Tibial artery (tissue), 4 donors: ENCODE measurements at regions not wholly inside any gene's neighbourhood (a gene's known extent, or its start where the extent isn't known, plus 50 kb on each side); places are given as distances from the start of the nearest gene placed in this dataset.

Source experiments
- DNase-seq, 2 donors: peaks; one replicate each; pipeline ENCODE4 v3.0.0-alpha.2; 2019
- H3K27ac ChIP-seq, 2 donors: fragments of 200-600 bp; sonication (generic) in 1 of 2; 1 replicate in 1 of 2; 2 replicates in 1 of 2; pipeline ENCODE4 v1.5.1; 2018 to 2019; ENCODE audit warnings: mild to moderate bottlenecking in 1 of 2
- H3K27me3 ChIP-seq, 2 donors: fragments of 200-600 bp; sonication (generic) in 1 of 2; one replicate each; pipeline versions ENCODE4 v1.5.1 to v1.6.0; 2016 to 2019
- H3K36me3 ChIP-seq, 3 donors: fragments of 200-600 bp; sonication (generic) in 2 of 3; one replicate each; pipeline ENCODE4 v1.5.1; 2016 to 2019; ENCODE audit warnings: mild to moderate bottlenecking in 2 of 3
- H3K4me1 ChIP-seq, 4 donors: fragments of 200-600 bp; sonication (generic) in 2 of 4; 1 replicate in 3 of 4; 2 replicates in 1 of 4; pipeline ENCODE4 v1.5.1; 2016 to 2019
- H3K4me3 ChIP-seq, 2 donors: fragments of 200-600 bp; sonication (generic) in 1 of 2; 1 replicate in 1 of 2; 2 replicates in 1 of 2; pipeline ENCODE4 v1.5.1; 2018 to 2019; ENCODE audit warnings: mild to moderate bottlenecking in 2 of 2
- H3K9me3 ChIP-seq, 3 donors: fragments of 200-600 bp; sonication (generic) in 1 of 3; one replicate each; pipeline ENCODE4 v1.5.1; 2016 to 2019
- intact Hi-C: fragments of 100-400 bp; cut with DNase I; formaldehyde crosslinking; loops from one replicate; pipeline ENCODE4 v1.15.0; 2023; ENCODE audit warnings: low total_unique reads
- TF ChIP-seq, protein P1 (sequence below), 2 experiments: fragments of 200-600 bp in 1 of 2; fragments of 450-650 bp in 1 of 2; IDR thresholded peaks; one replicate each; pipeline ENCODE4 v1.5.1; 2017 to 2019; ENCODE audit warnings: antibody characterized with exemption in 2 of 2, mild to moderate bottlenecking in 1 of 2, moderate library complexity in 1 of 2

DNA sequence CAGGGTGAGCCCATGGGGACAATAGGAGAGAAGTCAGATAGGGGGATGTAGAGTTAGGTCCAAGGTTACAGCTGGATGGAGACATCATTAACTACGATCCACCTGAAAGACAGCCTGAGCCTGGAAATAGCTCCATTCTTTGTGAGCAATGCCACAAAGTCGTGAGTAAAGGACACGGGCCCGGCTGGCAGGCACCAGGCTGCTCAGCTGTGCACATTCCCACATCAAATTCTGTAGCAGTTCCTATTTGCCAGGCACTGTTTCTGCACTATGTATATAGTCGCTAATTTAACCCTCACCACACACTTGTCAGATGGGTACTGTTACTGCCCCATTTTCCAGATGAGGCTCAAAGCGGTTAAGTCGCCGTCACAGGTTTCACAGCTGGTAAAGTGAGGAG lies 338.0 kb upstream of the KAZN start:
- TF ChIP-seq, protein P1, sequence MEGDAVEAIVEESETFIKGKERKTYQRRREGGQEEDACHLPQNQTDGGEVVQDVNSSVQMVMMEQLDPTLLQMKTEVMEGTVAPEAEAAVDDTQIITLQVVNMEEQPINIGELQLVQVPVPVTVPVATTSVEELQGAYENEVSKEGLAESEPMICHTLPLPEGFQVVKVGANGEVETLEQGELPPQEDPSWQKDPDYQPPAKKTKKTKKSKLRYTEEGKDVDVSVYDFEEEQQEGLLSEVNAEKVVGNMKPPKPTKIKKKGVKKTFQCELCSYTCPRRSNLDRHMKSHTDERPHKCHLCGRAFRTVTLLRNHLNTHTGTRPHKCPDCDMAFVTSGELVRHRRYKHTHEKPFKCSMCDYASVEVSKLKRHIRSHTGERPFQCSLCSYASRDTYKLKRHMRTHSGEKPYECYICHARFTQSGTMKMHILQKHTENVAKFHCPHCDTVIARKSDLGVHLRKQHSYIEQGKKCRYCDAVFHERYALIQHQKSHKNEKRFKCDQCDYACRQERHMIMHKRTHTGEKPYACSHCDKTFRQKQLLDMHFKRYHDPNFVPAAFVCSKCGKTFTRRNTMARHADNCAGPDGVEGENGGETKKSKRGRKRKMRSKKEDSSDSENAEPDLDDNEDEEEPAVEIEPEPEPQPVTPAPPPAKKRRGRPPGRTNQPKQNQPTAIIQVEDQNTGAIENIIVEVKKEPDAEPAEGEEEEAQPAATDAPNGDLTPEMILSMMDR (IDR thresholded peaks at IDR 0.05): no peak
- DNase-seq: no peak
- H3K36me3 ChIP-seq: no peaks in the 10 kb centered on the region
- H3K4me1 ChIP-seq: no peaks in the 10 kb centered on the region
- no peak overlapping the region for H3K27ac ChIP-seq
- peaks cover 0 to 52% of the 10 kb centered on the region in 2 donors for H3K27me3 ChIP-seq
- no peaks in the 10 kb centered on the region for H3K9me3 ChIP-seq
- H3K4me3 ChIP-seq: no peak overlapping the region
- intact Hi-C loops: no loop called here

DNA sequence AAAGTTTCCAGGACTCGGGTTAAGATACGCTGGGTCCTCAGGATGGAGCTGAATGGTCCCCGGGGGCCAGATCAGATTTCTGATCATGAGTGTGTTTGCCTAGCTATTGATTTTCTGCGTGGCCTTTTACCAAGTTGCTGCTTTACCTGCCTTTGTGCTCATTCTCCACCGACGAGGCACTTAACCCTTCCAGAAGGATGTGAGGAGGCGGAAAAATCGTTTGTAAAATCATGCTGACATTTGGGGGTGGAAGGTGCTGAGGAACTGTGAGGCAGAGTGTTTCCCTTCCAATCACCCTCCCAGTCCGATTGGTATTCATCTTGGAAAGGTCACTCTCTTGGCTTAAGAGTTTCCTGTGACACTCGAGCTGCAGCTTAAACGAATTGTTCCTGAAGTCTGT lies 337.1 kb upstream of the KAZN start:
- Histone ChIP-seq H3K9me3 (no peaks in the 10 kb centered on the region), H3K4me1 (no peaks in the 10 kb centered on the region), H3K4me3 (no peak overlapping the region), H3K36me3 (no peaks in the 10 kb centered on the region), H3K27ac (no peak overlapping the region), H3K27me3 (peaks cover 0 to 57% of the 10 kb centered on the region in 2 donors)
- intact Hi-C loops: no loop called here
- DNase-seq: no peak
- TF ChIP-seq, protein P1 (IDR thresholded peaks at IDR 0.05): no peak

DNA sequence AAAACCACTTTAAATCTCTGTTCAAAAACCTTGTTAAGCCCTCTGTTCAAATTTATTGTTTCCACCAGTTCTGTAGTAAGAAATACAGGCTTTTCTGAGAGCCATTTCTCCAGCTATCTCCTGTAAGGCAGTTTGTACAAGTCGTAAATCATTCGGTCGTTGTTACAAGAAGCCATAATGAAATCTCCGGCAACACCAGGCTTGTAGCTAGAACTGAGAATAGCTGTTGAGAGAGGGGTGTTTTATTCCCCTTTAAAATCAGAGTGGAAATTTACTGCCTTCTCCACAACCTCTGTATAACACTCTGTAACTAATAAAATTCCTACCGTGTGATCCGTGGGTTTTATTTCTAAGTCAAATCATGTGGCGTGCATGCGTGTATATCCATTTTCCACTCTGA lies 335.8 kb upstream of the KAZN start:
- Histone ChIP-seq H3K27ac (no peak overlapping the region), H3K4me3 (no peak overlapping the region), H3K9me3 (no peaks in the 10 kb centered on the region), H3K27me3 (peaks cover 0 to 57% of the 10 kb centered on the region in 2 donors), H3K4me1 (no peaks in the 10 kb centered on the region), H3K36me3 (no peaks in the 10 kb centered on the region)
- intact Hi-C loops: no loop called here
- TF ChIP-seq, protein P1 (IDR thresholded peaks at IDR 0.05): no peak
- DNase-seq: no peak

DNA sequence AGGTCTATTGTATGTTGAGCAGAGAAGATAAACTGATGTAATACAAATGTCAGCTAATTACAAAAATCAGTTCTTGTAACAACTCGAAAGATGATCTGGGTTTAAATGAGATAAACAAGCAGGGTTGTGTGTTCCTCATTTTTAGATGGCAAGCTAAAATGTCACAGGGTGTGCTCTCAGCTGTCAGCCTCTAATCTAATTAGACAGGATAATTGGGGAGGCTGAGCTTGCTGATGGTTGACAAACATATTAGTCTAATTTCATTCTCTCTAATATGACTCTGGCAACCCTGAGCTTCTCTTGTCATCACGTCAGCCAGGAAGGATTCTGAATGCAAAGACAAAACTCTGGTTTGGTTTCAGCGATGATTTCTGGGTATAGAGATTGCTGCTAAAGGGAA lies 335.3 kb upstream of the KAZN start:
- DNase-seq: no peak
- TF ChIP-seq, protein P1 (IDR thresholded peaks at IDR 0.05): no peak
- Histone ChIP-seq H3K4me3 (no peak overlapping the region), H3K36me3 (no peaks in the 10 kb centered on the region), H3K4me1 (no peaks in the 10 kb centered on the region), H3K27me3 (peaks cover 0 to 57% of the 10 kb centered on the region in 2 donors), H3K27ac (no peak overlapping the region), H3K9me3 (no peaks in the 10 kb centered on the region)
- intact Hi-C loops: no loop called here

DNA sequence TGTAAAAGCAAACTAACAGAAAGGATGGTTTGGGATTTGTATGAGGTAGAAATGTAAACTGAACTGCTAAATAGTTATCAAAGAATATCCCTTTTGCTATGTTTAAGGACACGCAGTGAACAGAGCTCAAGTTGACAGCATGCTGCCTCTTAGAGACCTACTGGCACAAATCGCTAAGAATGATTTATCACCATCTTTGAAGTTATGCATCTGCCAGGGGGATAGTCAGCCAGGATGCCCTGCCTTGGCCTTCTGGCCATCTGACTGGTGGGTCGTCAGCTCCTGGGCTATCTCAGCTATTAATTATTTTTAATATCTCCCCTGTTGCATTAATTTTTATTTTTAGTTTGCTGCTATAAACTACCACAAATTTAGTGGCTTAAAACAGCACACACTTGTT lies 334.8 kb upstream of the KAZN start:
- Histone ChIP-seq H3K27ac (no peak overlapping the region), H3K4me1 (no peaks in the 10 kb centered on the region), H3K36me3 (no peaks in the 10 kb centered on the region), H3K27me3 (peaks cover 0 to 56% of the 10 kb centered on the region in 2 donors), H3K4me3 (no peak overlapping the region), H3K9me3 (no peaks in the 10 kb centered on the region)
- TF ChIP-seq, protein P1 (IDR thresholded peaks at IDR 0.05): no peak
- intact Hi-C loops: no loop called here
- no peak for DNase-seq

DNA sequence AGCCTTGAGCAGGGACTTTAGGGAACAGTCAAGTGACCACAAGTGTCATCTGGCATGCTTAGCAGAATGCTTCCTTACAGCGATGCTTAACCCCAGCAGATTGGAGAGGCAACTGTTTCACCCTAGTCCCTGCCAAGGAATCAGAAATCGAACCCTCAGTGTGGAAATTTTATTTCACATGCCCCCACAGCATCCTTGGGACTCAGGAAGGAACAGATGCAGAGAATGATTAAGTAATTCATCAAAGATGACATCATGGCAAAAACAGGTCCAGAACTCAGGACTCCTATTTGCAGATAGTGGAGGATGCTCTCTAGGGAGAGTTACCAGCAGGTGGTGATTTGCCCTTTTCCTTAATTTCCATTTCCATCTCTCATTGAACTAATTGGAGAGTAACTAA lies 333.0 kb upstream of the KAZN start:
- no peaks in the 10 kb centered on the region for H3K4me1 ChIP-seq
- TF ChIP-seq, protein P1 (IDR thresholded peaks at IDR 0.05): no peak
- no peaks in the 10 kb centered on the region for H3K9me3 ChIP-seq
- no peak overlapping the region for H3K27ac ChIP-seq
- intact Hi-C loops: no loop called here
- no peaks in the 10 kb centered on the region for H3K36me3 ChIP-seq
- H3K4me3 ChIP-seq: no peak overlapping the region
- DNase-seq: no peak
- H3K27me3 ChIP-seq: peaks cover 0 to 43% of the 10 kb centered on the region in 2 donors
